ENCODE measurements at regions not wholly inside any gene's neighbourhood (a gene's known extent, or its start where the extent isn't known, plus 50 kb on each side); places are given as distances from the start of the nearest gene placed in this dataset.

DNA sequence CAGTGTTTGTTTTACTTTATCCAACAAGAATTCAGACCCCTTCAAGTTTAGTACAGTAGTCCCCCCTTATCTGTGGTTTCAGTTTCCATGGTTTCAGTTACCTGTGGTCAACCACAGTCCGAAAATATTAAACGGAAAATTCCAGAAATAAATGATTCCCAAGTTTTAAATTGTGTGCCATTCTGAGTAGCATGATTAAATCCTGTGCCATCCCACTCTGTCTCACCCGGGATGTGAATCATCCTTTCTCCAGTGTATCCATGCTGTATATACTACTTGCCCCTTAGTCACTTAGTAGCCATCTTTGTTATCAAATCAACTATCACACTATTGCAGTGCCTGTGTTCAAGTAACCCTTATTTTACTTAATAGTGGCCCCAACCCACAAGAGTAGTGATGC, 153.8 kb upstream of the RASA1 start:
- no peak for TF ChIP-seq POLR2A (IDR thresholded peaks at IDR 0.05)
- TF ChIP-seq, protein P1, sequence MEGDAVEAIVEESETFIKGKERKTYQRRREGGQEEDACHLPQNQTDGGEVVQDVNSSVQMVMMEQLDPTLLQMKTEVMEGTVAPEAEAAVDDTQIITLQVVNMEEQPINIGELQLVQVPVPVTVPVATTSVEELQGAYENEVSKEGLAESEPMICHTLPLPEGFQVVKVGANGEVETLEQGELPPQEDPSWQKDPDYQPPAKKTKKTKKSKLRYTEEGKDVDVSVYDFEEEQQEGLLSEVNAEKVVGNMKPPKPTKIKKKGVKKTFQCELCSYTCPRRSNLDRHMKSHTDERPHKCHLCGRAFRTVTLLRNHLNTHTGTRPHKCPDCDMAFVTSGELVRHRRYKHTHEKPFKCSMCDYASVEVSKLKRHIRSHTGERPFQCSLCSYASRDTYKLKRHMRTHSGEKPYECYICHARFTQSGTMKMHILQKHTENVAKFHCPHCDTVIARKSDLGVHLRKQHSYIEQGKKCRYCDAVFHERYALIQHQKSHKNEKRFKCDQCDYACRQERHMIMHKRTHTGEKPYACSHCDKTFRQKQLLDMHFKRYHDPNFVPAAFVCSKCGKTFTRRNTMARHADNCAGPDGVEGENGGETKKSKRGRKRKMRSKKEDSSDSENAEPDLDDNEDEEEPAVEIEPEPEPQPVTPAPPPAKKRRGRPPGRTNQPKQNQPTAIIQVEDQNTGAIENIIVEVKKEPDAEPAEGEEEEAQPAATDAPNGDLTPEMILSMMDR (IDR thresholded peaks at IDR 0.05) = no peak
- TF ChIP-seq EP300 (IDR thresholded peaks at IDR 0.05) = no peak
